Activated CD8-positive, alpha-beta memory T cell treated with anti-CD3 and anti-CD28 coated beads for 24 hours (primary cell): ENCODE measurements at regions not wholly inside any gene's neighbourhood (a gene's known extent, or its start where the extent isn't known, plus 50 kb on each side); places are given as distances from the start of the nearest gene placed in this dataset.
"Not testable (repeated sequence)": the region's sequence is repeated elsewhere in the genome, so short reads cannot be mapped to it uniquely, and the experiment has no call there.

Experiments used
- DNase-seq: peaks from one replicate; pipeline ENCODE4 v3.0.0-alpha.2; 2020

DNA sequence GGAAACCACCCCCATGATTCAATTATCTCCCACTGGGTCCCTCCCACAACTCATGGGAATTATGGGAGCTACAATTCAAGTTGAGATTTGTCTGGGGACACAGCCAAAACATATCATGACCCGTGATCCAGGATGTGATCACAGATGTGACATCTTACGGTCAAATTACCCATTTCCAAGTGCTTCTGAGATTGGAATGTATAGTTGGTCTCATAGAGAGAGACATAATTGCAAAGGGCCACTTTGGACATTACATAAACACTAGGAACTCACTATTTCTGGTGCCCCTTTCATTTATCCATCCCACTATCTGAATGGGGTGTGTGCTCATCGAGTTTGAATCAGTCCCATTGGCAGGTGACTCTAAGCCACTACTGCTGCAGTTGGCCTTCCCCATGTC, 204.5 kb downstream of the PHLDA1 start:
- no peak for DNase-seq

DNA sequence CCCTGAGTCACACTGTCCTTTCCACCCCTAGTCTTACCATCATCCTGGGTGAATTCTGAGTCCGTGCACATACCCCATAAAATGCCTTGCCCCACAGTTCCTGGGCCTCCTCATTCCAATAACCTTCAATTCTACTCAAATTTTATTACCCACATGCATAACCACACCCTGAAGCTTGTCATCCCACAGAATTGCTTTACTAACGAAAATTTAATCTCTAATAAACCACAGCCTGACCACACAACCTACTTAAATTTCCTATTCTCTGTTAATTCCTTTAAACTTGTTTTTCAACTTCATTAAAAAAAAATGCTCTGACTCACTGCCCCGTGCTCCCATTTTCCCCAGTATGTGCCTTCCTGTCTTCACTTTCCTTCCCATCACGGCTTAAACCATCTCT, 205.9 kb downstream of the PHLDA1 start:
- no peak for DNase-seq

- no peak for DNase-seq
Measured at GRCh38 chr12:75823475-75823874, 208.1 kb downstream of the PHLDA1 start.

DNA sequence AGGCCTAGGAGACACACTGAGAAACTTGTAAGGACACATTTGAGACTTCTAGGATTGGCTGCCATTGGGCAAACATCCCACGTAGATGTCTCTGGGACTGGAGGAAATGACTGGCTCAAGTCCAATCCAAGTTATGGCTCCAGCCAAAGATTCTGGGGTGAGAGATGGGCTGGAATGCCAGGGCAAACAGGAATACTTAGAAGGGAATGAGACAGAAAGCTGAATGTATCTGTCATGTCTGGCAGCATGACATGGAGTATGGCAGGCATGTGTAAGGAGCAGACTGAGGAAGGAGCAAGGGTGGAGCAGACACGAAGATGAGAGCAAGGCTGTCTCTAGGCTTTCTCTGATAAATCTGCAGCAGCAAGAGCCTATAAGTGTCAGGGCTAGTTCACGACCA, 209.2 kb downstream of the PHLDA1 start:
- no peak for DNase-seq

DNA sequence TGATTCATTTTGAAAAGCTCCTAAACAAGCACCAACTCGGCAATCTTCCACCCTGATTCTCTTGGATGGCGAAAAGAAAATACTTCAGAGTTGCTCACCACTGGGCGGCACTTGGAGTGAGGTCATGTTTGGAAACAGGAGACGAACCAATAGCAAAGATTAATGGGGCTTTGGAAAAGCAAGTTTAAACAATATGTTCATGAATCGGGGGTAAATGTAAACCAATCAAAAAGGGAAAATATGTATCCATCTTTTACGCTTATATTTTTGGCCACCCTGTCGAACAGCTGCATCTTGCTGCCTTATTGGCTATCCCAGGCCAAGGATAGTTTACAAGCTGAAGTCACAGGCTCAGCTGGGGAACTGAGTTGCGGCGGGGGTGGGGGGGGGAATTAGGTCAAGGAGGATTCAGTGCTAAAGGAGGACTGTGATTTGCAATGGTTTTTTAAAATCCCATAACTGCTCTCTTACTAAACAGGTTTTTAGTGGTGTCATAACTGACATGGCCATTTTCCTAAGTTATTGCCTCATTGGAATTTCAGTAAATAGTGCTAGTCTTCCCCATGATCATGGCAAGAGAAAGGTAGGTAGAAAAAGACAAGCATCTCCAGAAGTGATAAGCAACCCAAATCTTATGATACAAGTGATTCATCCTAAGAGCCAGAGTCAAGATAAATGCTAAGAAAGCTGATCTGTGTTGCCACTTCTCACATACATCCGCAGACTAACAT, 210.6 kb downstream of the PHLDA1 start:
- DNase-seq: no peak

- no peak for DNase-seq
Measured at GRCh38 chr12:75820071-75820470, 211.5 kb downstream of the PHLDA1 start.

DNA sequence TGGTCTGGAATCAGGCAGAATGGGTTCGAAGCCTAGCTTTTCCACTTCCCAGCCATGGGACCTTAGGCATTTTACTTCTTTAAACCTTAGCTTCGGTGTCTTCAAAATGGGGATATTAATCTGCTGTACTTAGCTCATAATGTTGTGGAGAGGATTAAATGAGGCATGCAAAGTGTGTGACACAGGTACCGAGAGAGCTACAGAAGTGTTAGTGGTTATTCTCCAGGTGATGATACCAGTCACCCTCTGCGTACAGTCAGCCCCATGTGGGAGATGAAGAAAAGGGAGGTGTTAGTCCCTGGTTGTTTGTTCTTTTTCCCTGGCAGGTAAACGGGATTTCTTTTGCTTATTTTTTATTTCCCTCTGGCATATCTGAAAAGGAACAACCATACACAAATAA, 212.1 kb downstream of the PHLDA1 start:
- DNase-seq: no peak

DNA sequence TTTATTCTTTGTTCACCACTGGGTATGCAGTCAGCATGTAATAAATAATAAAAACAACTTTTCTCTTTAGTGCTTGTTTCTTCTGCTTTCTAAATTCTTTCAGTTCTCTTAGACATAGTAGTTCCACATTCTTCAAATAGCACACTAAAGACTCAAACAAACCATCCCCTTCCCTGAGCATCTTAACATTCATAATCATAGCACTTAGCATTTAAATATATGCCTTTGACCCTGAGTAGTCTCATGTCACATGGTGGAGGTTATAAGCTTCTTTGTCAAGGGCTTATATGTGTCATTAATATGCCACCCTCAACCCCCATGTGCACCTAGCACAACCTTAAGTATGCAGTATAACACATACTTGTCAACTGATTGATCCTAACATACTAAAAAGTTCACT, 212.7 kb downstream of the PHLDA1 start:
- DNase-seq: no peak

- no peak for DNase-seq
Measured at GRCh38 chr12:75816897-75817296, 214.7 kb downstream of the PHLDA1 start.

- no peak for DNase-seq
Measured at GRCh38 chr12:75815756-75816155, 215.8 kb downstream of the PHLDA1 start.

DNA sequence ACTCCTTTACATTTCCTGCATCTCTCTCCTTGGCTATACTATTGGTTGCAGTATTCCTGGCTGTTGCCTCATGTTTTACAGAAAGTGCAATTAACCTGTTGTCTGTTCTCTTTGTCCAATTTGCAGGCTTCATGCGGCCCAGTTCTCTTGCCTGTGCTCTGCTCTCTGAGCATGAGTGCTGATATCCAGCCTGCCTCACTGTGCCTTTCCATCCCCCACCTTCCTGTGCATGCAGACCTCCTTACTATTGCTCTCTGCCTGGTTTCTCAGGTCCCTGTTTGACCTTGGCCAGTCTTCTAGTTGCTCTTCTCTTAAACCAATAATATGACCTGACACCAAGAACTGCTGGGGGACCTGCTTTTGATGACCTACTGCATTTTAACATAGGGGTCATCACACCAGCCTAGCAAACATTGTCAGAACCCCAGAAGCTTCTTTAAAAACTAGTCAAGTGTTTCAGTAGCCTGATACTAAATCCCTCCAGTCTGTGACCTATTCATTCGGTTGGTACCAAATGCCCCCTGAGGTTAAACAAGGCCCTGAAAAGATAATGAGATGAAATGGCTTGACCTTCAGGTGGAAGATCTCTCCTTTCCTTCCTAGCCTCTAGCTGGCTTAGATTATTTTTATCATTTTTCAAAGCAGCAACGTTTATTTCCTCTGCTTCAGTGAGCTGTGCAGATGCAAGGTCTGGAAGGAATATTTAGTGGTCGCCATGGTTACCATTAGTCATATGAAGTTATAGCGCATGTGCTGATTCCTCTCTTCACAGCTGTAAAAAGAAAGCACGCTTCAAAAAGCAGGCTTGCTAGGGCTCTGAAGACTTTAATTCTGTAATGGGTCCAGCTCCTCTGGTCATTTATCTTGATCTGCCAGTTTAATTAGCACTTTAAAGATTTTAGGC, 216.5 kb downstream of the PHLDA1 start:
- no peak for DNase-seq

DNA sequence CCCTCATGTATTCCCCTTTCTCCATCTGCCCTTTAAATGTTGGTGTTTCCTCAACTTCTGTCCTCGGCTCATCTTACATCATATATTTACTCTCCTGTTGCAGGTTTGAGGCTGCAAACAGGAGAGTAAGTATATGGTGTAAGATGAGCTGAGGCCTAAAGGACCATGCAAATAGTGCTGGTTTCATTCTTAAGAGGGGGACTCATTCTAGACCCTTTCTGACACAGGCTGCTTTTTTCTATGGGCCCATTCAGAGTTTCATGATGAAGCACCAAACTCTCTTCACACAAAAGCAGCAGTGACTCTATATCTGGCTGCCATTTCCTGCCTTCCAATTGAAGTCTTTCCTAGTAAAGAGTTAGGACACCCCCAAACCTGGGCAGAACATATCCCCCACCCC, 218.5 kb downstream of the PHLDA1 start:
- DNase-seq: no peak

DNA sequence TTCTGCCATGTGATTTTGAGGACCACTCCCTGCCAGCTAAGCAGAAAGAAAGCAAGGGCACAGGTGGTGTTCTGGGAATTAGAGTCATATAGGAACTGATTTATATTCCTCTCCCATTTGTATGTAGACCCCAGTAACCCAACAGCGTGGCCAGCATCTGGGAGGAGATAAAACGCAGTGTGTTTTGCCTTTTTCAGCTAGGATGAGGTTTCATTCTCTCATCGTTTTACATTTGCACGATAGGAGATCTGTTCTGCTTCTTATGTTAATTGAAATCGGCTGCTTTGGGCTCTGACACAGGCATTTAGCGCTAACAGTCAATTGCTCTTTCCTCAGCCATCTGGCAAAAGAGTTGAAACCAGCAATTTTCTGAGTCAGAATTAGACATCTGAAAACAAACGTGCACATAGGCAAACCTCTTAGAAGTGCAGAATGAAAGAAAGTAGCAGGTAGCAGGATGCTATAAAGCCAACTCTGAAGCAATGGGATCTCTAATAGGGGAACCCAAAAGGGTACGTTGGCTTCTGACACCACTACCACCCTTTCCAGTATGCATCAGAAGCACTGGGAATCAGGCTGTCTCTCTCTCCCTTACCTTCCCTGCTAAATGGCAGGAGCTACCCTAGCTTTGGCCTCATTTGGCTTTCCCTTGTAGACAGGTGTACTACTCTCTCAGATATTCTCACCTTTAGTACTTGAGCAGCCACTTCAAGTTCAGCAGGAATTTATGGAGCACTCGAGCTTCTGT, 219.1 kb downstream of the PHLDA1 start:
- DNase-seq: no peak

DNA sequence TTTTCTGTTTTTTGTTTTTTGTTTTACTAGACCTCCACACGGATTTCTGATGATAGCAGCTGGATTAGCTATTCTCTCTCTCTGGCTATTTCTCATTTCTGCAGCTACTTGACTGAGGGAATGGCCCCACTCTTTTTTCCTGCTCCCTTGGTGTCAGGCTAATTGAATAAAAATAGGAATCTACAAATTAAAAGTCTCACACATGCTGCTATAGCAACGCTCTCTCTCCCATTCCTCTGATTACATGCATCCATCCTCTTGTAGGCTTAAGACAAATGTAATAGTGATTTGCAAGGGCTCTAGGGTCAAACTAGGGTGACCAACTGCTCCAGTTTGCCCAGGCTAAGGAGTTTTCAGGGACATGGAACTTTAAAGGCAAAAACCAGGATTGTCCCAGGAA, 221.8 kb downstream of the PHLDA1 start:
- no peak for DNase-seq

GRCh38 chr12:75807494-75807893, 224.1 kb downstream of the PHLDA1 start:
- no peak for DNase-seq

- no peak for DNase-seq
Measured at GRCh38 chr12:75805905-75806304, 225.7 kb downstream of the PHLDA1 start.

GRCh38 chr12:75805320-75805719, 226.3 kb downstream of the PHLDA1 start:
- DNase-seq: no peak

- no peak for DNase-seq
Measured at GRCh38 chr12:75798136-75798926, 233.2 kb downstream of the PHLDA1 start.

- DNase-seq: no peak
Measured at GRCh38 chr12:75795125-75795524, 236.5 kb downstream of the PHLDA1 start.

- no peak for DNase-seq
Measured at GRCh38 chr12:75792687-75793086, 238.9 kb downstream of the PHLDA1 start.

DNA sequence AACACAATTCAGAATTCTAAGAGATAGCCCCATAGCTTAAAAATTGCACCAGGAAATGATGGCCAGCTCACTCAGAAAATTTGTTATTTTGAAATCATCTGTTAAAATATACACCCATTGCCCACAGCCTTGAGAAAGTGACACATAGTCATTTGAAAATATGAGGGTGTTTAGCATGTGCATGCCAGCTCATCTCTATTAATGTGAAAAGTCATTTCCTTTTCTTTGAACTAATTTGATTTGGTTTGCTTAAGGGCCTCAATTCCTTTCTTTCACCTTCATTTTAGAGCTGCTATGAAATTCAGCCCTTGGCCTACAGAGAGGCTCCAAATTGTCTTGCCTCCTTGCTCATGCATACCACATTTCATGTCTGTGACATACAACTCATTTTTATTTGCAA, 241.4 kb downstream of the PHLDA1 start:
- no peak for DNase-seq

- not testable (repeated sequence) for DNase-seq
Measured at GRCh38 chr12:75787146-75787545, 244.4 kb downstream of the PHLDA1 start.

- DNase-seq: no peak
Measured at GRCh38 chr12:75786070-75786469, 245.5 kb downstream of the PHLDA1 start.
